Muscle layer of colon (tissue), 2 donors: ENCODE measurements at regions not wholly inside any gene's neighbourhood (a gene's known extent, or its start where the extent isn't known, plus 50 kb on each side); places are given as distances from the start of the nearest gene placed in this dataset.

Experiments used
- H3K27ac ChIP-seq: one replicate; pipeline ENCODE4 v1.7.0; 2013; ENCODE audit warnings: low read depth, mild to moderate bottlenecking, low read length, moderate library complexity
- H3K27me3 ChIP-seq, 2 donors: one replicate each; pipeline ENCODE4 v1.7.0; 2013; ENCODE audit warnings: low read length in 2 of 2, mild to moderate bottlenecking in 2 of 2; ENCODE audit not compliant: insufficient read depth in 2 of 2, control insufficient read depth in 1 of 2
- H3K36me3 ChIP-seq: one replicate; pipeline ENCODE4 v1.7.0; 2013; ENCODE audit warnings: mild to moderate bottlenecking, low read length; ENCODE audit not compliant: insufficient read depth
- H3K4me1 ChIP-seq: one replicate; pipeline ENCODE4 v1.7.0; 2013; ENCODE audit warnings: mild to moderate bottlenecking, low read length; ENCODE audit not compliant: insufficient read depth
- H3K4me3 ChIP-seq, 2 donors: one replicate each; pipeline ENCODE4 v1.7.0; 2013; ENCODE audit warnings: low read length in 2 of 2, low read depth in 1 of 2, mild to moderate bottlenecking in 1 of 2, moderate library complexity in 1 of 2
- H3K9ac ChIP-seq: one replicate; pipeline ENCODE4 v1.7.0; 2013; ENCODE audit warnings: low read length
- H3K9me3 ChIP-seq: one replicate; pipeline ENCODE4 v1.7.0; 2013; ENCODE audit warnings: mild to moderate bottlenecking, low read length
- donor health status: abdominal sarcoma.
- donor health status: Adenocarcinoma of cecum.

DNA sequence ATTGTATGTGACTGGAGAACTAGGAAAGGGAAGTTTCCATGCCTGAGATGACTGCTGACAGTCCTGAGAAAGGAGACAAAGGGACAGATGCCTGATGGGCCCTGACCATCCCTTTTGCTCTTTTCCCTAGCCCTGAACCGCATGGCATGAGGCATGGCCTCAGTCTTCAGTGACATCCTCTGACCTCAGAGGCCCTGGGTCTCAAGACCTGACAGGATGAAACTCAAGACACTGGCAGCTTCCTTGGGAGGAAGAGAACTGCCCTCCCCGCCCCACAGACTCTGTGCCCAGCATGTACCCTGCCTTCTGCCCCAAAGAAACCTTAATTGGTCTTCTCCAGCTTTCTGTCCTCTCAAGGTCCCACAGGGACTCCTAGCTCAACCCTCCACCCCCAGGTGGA is 444.1 kb downstream of the SOX6 start:
- Histone ChIP-seq H3K36me3 (no peaks in the 10 kb centered on the region), H3K9ac (no peak overlapping the region), H3K27me3 (no peaks in the 10 kb centered on the region), H3K4me3 (no peak overlapping the region), H3K27ac (no peak overlapping the region), H3K9me3 (no peaks in the 10 kb centered on the region), H3K4me1 (no peaks in the 10 kb centered on the region)

DNA sequence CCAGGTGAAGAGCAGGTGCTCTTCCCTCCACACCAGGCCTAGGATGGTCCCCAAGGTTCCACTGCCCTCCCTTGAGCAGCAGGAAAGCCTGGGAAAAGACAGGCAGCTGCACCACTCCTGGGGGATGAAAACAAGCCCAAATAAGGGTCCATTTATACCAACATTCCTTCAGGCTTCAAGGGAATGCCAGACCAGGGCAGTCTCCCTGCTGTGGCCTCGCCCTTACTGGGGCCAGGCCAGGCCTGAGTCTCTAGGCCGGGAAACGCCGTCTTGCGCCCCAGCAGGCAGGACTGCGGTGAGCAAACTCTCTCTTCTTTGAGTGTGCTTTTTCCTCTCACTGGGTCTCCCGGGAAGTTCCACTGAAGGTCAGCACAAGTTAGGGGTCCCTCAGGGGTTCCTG is 443.5 kb downstream of the SOX6 start:
- no peak overlapping the region for H3K27ac ChIP-seq

DNA sequence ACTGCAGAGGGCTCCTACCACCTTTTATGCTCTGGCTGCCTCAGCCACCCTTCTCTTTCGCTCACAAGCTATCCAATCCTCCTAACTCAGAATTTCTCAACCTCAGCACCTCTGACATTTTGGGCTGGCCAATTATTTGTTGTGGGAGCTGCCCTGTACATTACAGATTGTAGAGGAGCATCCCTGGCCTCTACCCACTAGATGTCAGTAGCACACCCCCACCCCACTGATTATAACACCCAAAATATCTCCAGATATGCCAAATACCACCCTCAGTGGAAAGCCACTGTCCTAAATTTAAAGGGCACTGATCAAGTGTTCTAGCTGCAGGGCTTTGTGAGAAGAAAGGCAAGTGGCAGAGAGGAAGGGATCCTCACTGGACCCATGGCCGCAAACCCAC is 443.1 kb downstream of the SOX6 start:
- no peak overlapping the region for H3K9ac ChIP-seq
- no peak overlapping the region for H3K27ac ChIP-seq
- no peaks in the 10 kb centered on the region for H3K9me3 ChIP-seq
- H3K36me3 ChIP-seq = no peaks in the 10 kb centered on the region
- no peaks in the 10 kb centered on the region for H3K27me3 ChIP-seq
- no peak overlapping the region for H3K4me3 ChIP-seq
- no peaks in the 10 kb centered on the region for H3K4me1 ChIP-seq

More for the DNA sequence above, 443.5 kb downstream of the SOX6 start:
- H3K9ac ChIP-seq = no peak overlapping the region
- no peaks in the 10 kb centered on the region for H3K27me3 ChIP-seq
- H3K4me1 ChIP-seq = no peaks in the 10 kb centered on the region
- no peaks in the 10 kb centered on the region for H3K36me3 ChIP-seq
- H3K9me3 ChIP-seq = no peaks in the 10 kb centered on the region
- no peak overlapping the region for H3K4me3 ChIP-seq
